Activated CD4-positive, alpha-beta T cell treated with anti-CD3 and anti-CD28 coated beads for 48 hours (primary cell): ENCODE measurements at regions not wholly inside any gene's neighbourhood (a gene's known extent, or its start where the extent isn't known, plus 50 kb on each side); places are given as distances from the start of the nearest gene placed in this dataset.

Experiments
- DNase-seq: peaks from one replicate; pipeline ENCODE4 v3.0.0-alpha.2; 2020

DNA sequence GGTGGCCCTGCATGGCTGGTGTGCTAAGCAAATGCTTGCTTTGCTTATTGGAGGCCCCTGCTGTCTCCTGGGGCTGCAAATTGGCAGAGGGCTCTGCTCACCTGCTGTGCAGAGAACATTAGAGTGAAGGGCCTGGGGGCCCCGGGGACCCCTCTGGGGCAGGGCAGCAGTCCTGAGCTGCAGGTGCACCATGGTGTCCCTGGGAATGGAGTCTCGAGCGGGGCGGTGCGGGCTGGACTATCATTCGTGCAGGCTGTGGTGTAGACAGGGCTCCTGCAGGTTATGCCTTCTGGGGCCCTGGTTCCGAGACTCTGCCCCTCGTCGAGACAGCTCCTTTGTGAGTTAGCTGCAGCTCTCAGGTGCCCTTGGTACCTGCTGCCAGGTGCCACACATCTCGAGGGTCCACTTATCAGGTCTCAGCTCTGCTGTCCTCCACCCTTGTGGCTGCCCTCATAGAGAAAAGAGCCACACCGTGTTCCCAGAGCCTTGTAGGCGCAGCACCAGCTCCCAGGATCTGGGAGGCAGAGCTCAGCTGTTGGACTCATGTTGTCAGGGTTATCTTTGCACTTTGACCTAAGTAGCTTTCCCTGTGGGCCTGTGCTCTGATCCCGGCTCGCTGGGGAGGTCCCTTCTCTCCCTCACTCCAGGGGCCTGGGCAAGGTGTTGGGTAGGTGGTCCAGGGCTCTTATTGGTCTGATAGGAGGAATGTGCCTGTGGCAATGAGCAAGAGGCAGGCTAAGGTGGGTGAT lies 58.0 kb upstream of the ZNF536 start:
- no peak for DNase-seq

DNA sequence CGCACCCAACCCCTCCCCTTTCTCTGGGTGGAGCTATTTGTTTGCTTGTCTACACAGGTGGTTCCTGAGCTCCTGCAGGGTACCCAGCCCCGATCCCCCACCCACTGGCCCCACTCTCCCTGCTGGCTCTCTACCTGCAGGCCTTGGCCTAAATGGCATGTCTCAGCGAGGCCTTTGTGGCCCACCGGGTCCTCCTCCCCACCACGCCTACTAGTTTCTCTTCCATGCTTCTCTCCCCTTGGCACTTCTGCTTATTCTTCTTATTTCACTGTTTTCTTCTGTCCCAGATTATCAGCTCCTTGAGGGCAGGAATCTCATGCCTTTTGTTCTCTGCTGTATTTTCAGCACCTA lies 57.4 kb upstream of the ZNF536 start:
- DNase-seq, result no peak

DNA sequence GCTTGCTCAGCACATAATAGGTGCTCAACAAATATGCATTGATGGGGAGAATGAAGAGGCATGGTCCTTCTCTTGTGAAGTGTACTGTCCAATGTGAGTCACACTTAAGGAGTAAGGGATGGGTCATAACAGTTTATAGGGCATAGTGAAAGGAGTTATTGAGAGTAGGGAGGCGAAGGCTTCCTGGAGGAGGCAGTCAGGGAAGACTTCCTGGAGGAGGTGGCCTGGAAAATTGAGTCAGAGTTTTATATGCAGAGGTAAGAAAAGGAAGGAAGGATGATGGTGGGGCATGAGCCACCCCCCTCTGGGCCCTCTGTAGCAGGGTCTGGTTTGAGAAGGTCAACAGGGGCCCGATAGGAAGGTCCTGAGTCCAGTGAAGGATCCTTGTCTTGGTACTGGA lies 57.0 kb upstream of the ZNF536 start:
- no peak for DNase-seq

DNA sequence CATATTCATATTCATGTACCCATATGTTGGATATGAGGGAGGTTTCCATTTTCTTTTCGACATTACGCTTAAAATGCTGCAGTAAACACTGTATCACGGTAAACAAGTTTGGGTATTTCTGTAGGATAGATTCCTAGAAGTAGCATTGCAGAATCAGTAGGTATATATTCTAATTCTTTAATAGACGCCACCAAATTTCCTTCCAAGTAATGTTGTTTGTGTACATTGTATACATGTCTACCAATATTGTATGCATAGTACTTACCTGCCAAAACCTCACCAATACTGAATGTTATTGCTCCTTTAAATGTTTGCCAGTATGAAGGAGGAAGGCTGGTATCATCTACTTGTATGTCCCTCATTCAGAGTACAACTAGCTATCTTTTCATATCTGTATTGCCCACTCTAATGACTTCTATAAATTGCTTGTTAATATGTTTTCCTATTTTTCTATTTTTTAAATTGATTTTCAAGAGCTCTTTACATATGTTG lies 56.1 kb upstream of the ZNF536 start:
- no peak for DNase-seq

DNA sequence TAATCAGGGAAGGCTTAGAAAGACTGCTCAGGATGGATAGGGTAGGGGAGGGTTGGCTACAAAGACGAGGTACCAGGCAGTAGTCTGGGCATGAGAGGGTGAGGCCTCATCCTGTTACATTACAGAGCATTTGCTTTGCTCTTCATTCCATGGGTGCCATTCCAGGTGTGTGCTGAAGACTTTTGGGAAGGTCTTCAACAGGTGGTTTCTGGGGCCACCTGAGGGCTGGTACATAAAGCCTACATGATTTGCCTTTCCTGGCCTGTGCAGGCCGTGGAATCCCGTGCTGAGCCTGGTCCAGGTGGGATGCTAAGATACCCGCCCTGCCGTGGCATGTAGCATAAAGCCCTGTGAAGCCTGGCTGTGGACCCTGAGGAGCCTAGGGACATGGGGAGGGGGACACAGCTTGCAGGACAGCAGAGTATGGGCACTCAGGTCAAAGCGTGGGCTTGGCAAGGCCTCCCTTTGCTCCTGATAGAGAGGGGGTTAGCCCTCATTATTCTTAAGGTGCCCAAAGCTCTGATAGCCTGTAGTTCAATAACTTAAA lies 55.6 kb upstream of the ZNF536 start:
- DNase-seq, result no peak

DNA sequence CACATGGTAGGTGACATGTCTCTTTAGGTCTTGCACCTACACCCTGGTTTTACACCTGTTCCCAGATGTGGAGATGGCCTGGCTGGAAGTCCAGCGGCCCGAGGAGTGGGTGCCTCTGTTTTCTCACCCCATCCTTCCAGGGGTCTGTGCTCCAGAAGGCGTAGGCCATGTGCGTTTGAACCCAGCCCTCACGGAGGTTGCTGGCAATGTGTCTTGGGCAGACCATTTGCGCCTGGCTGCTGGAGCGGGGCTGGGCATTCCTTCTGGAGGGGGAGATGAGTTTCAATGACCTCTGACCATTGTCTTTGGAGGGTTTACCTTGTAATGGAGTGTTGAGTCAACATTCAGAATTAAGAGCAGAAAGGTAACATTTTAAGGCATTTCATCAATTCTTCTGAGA lies 54.8 kb upstream of the ZNF536 start:
- no peak for DNase-seq

DNA sequence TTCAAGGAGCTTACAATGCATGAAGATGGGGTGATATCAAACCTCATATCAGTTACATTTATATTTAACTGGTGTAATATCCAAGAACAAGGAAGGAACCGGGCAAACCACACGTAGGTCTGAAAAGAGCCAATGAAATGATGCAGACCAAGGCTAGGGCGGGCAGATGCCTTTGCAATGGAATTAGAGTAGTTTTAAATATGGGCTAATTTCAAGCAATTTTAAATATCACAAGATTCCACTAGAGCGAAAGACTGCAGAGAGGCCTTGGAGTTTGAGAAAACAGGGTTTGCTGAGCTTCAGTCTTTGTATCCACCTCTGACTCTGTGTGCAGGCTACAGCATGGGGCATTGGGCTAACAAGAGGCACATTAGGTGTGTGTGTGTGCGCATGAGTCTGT lies 53.9 kb upstream of the ZNF536 start:
- no peak for DNase-seq

DNA sequence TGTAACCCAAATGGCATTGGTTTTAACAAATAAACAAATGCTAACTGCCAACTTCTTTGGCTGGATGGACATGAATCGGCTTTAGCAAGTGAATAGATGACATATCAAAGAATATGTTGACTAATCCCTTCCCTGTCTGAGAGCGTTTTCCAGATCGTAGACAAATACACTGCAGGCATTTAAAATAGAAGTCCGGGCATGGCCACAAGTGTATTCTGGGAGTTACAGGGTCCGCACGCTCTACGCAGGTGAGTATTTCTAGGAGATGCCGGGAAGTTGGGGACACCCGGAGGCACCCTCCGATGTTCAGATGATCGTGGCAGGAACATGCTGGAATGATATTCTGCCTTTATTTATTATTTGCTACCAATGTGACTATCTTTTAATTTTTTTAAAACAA lies 53.2 kb upstream of the ZNF536 start:
- DNase-seq, result no peak

DNA sequence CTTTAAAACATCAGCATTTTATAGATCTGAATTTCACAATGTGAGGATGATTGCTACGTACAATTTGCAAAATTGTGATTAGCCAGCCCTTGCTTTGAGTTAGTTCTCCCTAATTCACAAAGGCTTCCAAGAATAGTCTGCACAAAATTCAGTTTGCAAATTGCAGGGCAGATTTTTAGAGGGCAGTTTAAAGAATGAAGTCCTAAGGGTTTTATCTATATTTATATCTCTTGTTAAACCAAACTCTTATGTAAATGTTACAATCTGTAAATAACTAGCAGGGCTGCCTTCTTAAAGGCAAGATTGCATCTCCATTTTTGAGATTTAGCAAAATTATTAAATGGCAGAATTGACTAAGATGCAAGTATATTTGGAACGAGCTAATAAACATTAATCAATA lies 52.8 kb upstream of the ZNF536 start:
- no peak for DNase-seq

DNA sequence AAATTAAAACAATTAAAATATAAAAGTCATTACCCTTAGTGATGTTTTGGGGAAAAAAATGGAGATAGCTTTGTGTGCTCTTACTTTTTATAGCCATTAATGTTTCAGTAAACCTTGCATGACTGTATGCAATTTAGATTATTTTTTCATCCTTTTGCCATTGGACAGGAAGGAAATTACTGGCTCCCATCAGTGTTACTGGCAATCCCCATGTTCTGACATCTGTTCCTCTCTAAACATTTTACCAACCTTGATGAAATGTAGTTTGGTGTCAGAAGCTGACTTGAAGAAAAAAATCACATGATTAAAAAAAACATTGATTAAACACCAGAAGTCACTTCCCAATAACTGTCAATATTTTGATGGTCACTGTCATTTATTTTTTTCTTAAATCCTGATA lies 52.3 kb upstream of the ZNF536 start:
- no peak for DNase-seq

DNA sequence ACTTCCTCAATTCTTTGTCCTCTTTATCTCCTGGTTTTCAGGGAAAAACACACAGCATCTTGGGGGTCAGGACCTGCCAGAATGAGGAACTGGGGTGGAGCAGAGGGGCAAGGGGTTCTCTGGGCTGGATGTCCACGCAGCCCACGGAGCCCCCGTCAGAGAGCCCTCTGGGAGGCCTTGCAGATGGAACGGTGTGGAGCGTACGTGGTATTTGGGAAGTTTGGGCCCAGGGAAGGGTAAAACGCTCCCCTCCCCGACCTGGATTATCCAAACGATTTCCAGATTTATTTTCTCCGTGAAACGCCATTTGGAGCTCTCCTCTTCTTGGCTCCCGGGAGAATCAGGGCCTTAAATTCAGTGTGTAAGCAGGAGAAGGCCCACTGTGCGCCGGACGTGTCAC lies 51.7 kb upstream of the ZNF536 start:
- DNase-seq, result no peak

DNA sequence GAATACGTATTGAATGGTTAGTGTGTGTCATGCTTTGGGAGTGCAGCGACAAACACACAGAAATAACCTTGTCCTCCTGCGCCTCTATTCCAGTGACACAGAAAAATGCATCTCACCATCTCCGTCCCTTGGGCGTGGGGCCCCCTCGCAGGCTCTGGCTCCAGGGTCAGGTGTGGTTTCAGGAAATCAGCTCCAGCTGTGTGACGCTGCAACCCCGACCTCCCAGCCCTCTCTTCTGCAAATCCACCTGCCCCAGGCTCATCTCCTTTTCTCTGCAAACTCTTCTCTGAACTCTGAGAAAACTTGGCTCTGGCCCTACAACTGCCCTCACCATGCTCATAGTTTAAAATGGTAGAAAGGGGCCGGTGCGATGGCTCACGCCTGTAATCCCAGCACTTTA lies 51.3 kb upstream of the ZNF536 start:
- DNase-seq, result no peak
